Activated CD4-positive, alpha-beta T cell treated with anti-CD3 and anti-CD28 coated beads, Interleukin-2, Interleukin-6, amounts not matched to agents 100 ng/mL and 50 ng/mL, durations not matched to agents 16 hours and 8 hours (primary cell): ENCODE measurements at regions not wholly inside any gene's neighbourhood (a gene's known extent, or its start where the extent isn't known, plus 50 kb on each side); places are given as distances from the start of the nearest gene placed in this dataset.

Experiments used
- DNase-seq: peaks from one replicate; pipeline ENCODE4 v3.0.0-alpha.2; 2020

GRCh38 chr18:10231220-10231619, 223.2 kb upstream of the APCDD1 start:
- DNase-seq = no peak

DNA sequence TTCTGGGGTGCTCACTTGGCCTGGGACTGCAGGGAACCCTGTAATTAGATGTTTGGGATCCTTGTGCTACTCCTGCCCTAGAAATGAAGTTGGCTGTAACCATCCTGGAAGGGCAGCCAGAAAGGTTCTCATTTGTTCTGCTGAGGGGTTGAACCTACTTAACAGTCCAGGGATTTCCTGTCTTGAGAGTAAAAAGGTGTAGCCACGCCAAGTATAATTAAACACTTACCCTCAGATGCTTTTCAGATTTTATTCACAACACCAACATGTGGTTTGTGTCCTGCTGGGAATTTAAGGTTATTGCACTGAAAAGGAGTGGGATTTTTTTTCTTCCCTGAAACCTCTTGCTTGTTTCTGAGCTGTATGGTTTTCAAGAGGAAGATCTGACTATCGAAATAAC, 222.4 kb upstream of the APCDD1 start:
- no peak for DNase-seq

DNA sequence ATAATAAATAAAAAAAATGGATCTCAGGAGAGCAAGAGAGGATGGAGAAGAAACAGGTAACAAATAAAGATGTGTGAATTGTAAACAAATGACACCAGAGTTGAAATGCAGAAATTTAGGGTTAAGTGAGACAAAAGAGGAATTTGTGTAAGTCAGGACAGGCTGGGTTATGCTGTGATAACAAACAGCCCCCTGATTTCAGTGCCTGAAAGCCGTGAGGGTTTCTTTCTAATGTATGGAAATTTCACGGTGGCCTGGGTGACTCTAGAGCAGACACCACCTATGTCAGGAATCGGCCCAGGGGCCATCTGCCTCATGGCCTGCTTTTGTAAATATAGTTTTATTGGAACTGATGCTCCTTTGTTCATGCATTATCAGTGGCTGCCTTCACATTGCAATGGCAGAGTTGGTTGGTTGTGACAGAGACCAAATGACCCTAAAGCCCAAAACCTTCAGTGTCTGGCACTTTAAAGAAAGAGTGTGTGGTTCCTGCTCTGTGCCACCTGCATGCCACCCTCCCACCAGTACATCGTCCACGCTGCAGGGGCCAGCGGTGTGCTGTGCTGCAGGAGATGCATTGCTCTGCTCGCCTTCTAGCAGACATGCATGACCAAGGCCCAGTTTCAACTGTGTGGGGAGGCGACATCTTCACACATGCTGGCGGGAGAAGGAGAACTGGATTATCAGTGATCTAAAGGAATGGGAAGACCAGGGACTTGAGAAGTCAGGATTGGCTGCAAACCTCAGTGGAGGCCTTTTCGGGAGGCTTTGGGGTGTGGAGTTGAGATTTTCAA, 221.2 kb upstream of the APCDD1 start:
- no peak for DNase-seq

- no peak for DNase-seq
Observed at GRCh38 chr18:10234281-10234680, 220.2 kb upstream of the APCDD1 start.

DNA sequence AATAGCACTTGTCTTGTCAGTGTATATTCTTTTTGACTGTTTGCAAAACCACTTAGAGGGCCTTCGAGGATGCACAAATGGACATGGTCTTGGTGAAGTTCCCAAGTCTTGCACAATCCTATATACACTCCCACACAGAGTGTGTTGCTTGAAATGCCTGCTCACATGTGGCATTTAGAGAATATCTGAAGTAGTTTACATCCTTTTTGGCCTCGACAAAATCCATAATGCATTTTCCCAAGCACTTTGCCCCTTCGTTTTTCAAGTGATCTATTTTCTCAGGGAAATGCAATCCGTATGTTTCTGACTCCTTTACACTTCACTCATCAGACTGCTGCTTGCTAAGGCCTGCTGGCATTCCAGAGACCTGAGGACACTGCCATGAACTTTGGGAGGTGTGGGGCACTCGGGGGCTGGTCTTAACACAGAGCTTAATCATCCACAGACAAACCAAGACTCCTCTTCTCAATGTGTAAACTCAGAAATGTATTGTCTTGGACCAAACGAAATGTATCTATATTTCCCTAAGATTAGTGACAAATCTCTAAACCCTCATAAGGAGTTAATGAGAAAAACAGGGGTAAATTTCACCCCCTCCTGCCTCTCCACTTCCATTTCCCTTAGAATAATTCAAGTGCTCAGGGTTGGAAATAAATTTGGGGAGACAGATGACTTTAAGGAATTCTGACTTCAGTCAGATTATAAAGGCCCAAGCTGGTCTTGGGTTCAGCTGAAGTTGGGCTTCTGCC, 219.3 kb upstream of the APCDD1 start:
- no peak for DNase-seq

DNA sequence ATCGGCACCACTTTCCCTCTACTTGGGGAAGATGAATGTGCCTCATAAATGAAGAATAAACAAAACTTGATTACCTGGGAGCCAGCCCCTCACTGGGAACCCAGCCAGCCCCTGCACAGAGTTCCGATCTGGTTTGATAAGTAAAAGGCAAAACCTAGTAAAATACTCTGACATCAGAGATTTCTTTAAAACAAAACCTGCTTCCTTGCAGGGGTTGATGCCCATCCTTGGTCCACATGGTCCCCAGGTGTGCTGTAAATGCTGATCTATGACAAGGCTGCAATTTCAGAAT, 218.8 kb upstream of the APCDD1 start:
- no peak for DNase-seq

- DNase-seq = no peak
Observed at GRCh38 chr18:10239103-10239502, 215.3 kb upstream of the APCDD1 start.

GRCh38 chr18:10239991-10240634, 214.3 kb upstream of the APCDD1 start:
- no peak for DNase-seq

- DNase-seq = no peak
Observed at GRCh38 chr18:10240973-10241372, 213.5 kb upstream of the APCDD1 start.

DNA sequence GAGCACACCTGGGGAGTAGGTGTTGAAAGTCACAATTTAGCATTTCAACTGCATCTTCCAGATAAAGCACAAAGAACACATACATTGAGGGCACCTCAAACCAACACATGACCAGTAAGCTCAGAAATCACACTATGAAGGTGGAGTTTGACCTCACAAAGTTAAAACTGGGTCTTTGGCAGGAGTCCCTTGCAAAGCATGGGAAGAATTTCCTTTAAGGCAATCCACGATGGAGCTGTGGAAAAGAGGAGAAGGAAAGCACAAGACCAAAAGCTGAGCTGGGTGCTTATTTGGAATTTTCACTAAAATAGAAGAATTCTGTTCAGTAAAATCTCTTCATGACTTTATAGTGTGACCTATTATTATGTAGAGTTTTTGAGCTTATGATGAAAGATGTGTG, 212.9 kb upstream of the APCDD1 start:
- DNase-seq = no peak

- DNase-seq = no peak
Observed at GRCh38 chr18:10242936-10243680, 211.3 kb upstream of the APCDD1 start.

DNA sequence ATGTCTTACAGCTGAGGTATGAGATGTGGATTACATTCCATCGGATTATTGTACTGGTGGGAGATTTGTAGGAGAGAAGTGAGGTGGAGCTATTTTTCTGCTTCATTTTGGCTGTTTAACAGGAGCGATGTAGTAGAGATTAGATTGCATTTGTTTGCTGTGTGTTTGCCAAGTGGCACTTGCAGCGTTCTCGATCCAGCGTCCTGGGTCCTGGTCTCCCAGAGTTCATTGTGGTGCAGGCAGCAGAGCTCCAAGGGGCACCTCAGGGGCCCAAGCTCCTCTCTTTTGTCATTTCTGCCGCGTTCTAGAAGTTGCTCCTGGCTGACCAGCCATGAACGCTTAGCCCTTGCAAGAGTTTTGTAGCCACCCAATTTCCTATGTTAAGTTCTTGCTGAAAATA, 210.1 kb upstream of the APCDD1 start:
- DNase-seq = no peak

GRCh38 chr18:10245031-10245845, 209.2 kb upstream of the APCDD1 start:
- DNase-seq = no peak

- DNase-seq = no peak
Observed at GRCh38 chr18:10245846-10246175, 208.6 kb upstream of the APCDD1 start.

GRCh38 chr18:10247021-10247741, 207.3 kb upstream of the APCDD1 start:
- no peak for DNase-seq

DNA sequence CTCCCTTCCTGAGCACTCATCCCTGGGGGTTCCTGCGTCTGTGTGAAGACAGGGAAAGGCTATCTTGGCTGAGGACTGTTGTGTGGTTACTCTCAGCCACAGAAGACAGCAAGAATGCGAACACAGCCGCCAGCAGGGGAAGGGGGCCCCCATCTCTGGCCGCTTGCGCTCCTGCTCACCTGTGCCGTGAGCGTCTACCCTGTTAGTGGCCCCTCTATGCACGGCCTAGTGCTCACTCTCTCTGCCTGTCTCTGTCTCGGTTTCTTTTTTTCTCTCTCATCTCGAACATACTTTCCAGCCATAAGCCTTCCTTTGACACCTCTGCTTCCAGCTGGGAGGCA, 206.7 kb upstream of the APCDD1 start:
- no peak for DNase-seq

GRCh38 chr18:10248738-10249137, 205.7 kb upstream of the APCDD1 start:
- DNase-seq = no peak

- no peak for DNase-seq
Observed at GRCh38 chr18:10249270-10249669, 205.2 kb upstream of the APCDD1 start.

- DNase-seq = no peak
Observed at GRCh38 chr18:10249801-10250200, 204.6 kb upstream of the APCDD1 start.

DNA sequence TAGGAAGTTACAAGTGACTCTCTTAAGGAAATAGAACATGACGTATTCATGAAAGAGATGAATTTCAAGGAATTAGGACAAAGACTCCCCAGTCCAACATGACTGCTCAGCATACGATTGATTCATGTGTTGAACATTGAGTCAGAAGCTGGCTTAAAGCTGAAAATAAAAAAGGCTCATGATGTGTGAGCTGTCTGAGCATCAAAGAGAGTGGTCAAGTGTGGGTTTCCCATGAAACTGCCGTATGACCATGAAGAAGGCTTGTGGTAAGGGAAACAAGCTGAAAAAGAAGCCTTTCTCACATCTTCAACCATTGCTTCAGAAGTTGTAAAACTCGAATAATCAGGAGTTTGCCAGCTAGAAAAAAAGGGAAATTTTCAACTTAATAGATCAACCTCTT, 201.9 kb upstream of the APCDD1 start:
- DNase-seq = no peak

GRCh38 chr18:10252952-10253705, 201.3 kb upstream of the APCDD1 start:
- DNase-seq = no peak
